Esophagus muscularis mucosa (tissue), 4 donors: ENCODE measurements at regions not wholly inside any gene's neighbourhood (a gene's known extent, or its start where the extent isn't known, plus 50 kb on each side); places are given as distances from the start of the nearest gene placed in this dataset.

ENCODE experiments used
- DNase-seq: peaks from one replicate; pipeline ENCODE4 v3.0.0-alpha.2; 2017; ENCODE audit errors: extremely low spot score
- H3K27ac ChIP-seq, 4 donors: fragments of 200-600 bp; sonication (generic); replicated peaks in 1 of 4; 1 replicate in 3 of 4; 2 replicates in 1 of 4; pipeline ENCODE4 v1.5.1; 2016 to 2019; ENCODE audit warnings: mild to moderate bottlenecking in 1 of 4
- H3K27me3 ChIP-seq, 4 donors: fragments of 200-600 bp; sonication (generic); one replicate each; pipeline versions ENCODE4 v1.5.1 to v1.6.0; 2016 to 2019
- H3K36me3 ChIP-seq, 4 donors: fragments of 200-600 bp; sonication (generic); one replicate each; pipeline ENCODE4 v1.5.1; 2016 to 2019
- H3K4me1 ChIP-seq, 4 donors: fragments of 200-600 bp; sonication (generic); one replicate each; pipeline ENCODE4 v1.5.1; 2016 to 2019
- H3K4me3 ChIP-seq, 4 donors: fragments of 200-600 bp; sonication (generic); 1 replicate in 2 of 4; 2 replicates in 2 of 4; pipeline ENCODE4 v1.5.1; 2016 to 2019; ENCODE audit warnings: mild to moderate bottlenecking in 4 of 4, moderate library complexity in 1 of 4
- H3K9me3 ChIP-seq, 4 donors: fragments of 200-600 bp; sonication (generic); 1 replicate in 3 of 4; 2 replicates in 1 of 4; pipeline ENCODE4 v1.5.1; 2016 to 2019
- EP300 ChIP-seq: sonication (generic); formaldehyde crosslinking; IDR thresholded peaks from one replicate; pipeline ENCODE4 v1.6.1; 2017; ENCODE audit warnings: antibody characterized with exemption
- POLR2A ChIP-seq: fragments of 450-650 bp; IDR thresholded peaks from one replicate; pipeline ENCODE4 v1.6.1; 2017; ENCODE audit warnings: antibody characterized with exemption, moderate library complexity, mild to moderate bottlenecking, low read depth
- POLR2AphosphoS5 ChIP-seq, 2 donors: sonication (generic); formaldehyde crosslinking; IDR thresholded peaks; one replicate each; pipeline ENCODE4 v1.6.1; 2017; ENCODE audit warnings: antibody characterized with exemption in 2 of 2
- WGBS: methylation state at CpG from one replicate; pipeline ENCODE4 v1.1.5; 2018; 5-methylcytosine and 5-hydroxymethylcytosine counted together
- intact Hi-C: fragments of 100-400 bp; cut with DNase I; formaldehyde crosslinking; loops from one replicate; pipeline ENCODE4 v1.15.1; 2023
- TF ChIP-seq, protein P1 (sequence below), 3 experiments: fragments of 200-600 bp in 2 of 3; fragments of 450-650 bp in 1 of 3; sonication (generic) in 2 of 3; IDR thresholded peaks; one replicate each; pipeline ENCODE4 v1.5.1; 2017 to 2019; ENCODE audit warnings: antibody characterized with exemption in 3 of 3, mild to moderate bottlenecking in 2 of 3, moderate library complexity in 1 of 3

DNA sequence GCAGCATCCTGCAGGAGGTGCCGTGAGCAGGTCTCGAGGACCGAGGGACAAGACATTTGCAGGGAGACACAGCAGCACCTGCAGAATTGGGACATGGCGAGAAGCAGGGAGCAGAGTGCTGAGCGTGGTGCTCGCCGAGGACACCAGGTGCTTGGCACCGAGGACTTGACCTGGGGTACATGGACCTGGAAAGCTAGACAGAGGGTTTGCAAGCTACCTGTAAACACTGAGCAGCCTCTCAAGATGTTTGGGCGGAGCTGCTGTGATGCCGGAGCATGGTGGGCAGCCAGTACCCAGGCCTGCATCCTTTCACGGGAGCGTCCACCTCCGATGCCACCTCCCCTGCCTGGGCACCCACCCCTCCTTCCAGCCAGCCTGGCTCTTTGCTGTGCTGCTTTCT lies 773.2 kb downstream of the TBC1D22A start:
- peaks cover 0 to 10% (median 0%) of the 10 kb centered on the region in 4 donors for H3K27me3 ChIP-seq
- no peak overlapping the region for H3K27ac ChIP-seq
- 96% methylated on average over 13 of the region's 13 CpGs for WGBS
- intact Hi-C loops = no loop called here
- H3K9me3 ChIP-seq = peaks cover 0 to 10% (median 2%) of the 10 kb centered on the region in 4 donors
- no peak for TF ChIP-seq POLR2AphosphoS5 (IDR thresholded peaks at IDR 0.05)
- TF ChIP-seq, protein P1, sequence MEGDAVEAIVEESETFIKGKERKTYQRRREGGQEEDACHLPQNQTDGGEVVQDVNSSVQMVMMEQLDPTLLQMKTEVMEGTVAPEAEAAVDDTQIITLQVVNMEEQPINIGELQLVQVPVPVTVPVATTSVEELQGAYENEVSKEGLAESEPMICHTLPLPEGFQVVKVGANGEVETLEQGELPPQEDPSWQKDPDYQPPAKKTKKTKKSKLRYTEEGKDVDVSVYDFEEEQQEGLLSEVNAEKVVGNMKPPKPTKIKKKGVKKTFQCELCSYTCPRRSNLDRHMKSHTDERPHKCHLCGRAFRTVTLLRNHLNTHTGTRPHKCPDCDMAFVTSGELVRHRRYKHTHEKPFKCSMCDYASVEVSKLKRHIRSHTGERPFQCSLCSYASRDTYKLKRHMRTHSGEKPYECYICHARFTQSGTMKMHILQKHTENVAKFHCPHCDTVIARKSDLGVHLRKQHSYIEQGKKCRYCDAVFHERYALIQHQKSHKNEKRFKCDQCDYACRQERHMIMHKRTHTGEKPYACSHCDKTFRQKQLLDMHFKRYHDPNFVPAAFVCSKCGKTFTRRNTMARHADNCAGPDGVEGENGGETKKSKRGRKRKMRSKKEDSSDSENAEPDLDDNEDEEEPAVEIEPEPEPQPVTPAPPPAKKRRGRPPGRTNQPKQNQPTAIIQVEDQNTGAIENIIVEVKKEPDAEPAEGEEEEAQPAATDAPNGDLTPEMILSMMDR (IDR thresholded peaks at IDR 0.05) = no peak
- no peak for TF ChIP-seq POLR2A
- no peak for TF ChIP-seq EP300
- DNase-seq = no peak
- peaks cover 0 to 17% (median 15%) of the 10 kb centered on the region in 4 donors for H3K4me1 ChIP-seq
- H3K4me3 ChIP-seq = no peak overlapping the region
- no peaks in the 10 kb centered on the region for H3K36me3 ChIP-seq

DNA sequence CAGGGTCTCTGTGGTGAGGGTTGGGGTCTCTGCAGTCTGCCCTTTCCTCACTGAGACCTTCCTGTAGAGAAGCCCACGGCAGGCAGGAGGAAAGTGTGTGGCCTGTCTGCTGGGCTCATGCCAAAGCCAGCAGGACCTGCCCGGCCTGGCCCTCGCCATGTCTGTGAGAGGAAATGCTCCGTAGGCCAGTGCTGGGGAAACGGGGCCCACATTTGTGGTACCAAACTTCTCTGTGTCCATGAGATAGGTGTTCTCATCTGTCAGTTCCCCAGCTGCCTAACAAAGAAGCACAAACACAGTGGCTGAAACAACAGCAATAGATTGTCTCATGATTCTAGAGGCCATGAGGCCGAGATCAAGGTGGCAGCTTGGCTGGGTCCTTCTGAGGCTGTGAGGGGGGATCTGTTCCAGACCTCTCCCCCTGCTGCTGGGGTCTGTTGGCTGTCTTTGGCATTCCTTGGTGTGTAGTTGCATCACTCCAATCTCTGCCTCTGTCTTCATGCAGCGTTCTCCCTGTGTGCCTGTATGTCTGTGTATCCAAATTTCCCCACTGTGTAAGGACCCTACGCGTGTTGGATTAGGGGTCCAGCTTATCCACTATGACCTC lies 772.5 kb downstream of the TBC1D22A start:
- H3K36me3 ChIP-seq = no peaks in the 10 kb centered on the region
- peaks cover 0 to 10% (median 2%) of the 10 kb centered on the region in 4 donors for H3K9me3 ChIP-seq
- DNase-seq = peak; percentile 89
- TF ChIP-seq, protein P1 (IDR thresholded peaks at IDR 0.05) = no peak
- TF ChIP-seq EP300 (no peak), POLR2A (no peak), POLR2AphosphoS5 (IDR thresholded peaks at IDR 0.05) (no peak)
- H3K4me1 ChIP-seq = peaks cover 0 to 17% (median 15%) of the 10 kb centered on the region in 4 donors
- WGBS = 56% methylated on average over 9 of the region's 9 CpGs
- H3K4me3 ChIP-seq = no peak overlapping the region
- intact Hi-C loops = no loop called here
- H3K27ac ChIP-seq = peak overlapping the region in 2 of 4 donors; percentile 40 to 50
- H3K27me3 ChIP-seq = peaks cover 0 to 9% (median 0%) of the 10 kb centered on the region in 4 donors

DNA sequence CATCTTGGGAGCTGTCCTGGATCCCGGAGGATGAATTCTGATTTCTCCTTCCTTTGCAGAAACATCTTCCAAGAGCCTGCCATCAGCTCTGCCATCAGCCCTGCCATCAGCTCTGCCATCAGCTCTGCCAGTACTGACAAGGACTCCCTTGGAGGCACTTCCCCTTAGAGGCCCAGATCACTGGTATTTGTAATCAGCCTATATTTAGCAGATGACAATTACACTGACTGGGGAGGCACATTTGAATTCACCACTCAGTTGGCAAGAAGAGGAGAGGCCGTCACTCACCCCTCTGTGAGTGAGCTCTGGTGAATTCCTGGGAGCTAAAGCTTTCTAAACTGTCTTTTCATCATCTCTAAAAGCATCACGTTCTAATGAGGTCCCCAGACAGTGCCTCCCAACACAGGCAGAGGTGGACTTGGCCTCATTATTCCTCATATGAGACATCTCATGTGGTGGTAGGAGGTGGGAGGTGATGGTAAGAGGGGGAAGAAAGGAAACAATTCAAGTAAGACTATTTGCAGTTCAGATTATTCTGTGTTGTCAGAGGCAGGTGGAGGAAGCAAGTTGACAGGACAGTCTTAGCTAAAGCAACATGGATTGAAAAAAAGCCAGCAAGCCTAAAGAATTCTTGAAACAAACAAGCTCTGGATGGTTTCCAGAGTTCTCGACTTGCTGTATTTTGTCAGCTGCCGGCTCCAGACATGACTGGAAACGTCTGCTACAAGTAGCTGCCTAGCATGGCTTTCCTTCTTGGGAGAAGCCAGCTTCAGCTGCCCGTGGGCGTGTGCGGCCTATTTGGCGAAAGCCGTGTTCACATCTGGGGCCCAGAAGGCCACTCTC lies 771.7 kb downstream of the TBC1D22A start:
- Histone ChIP-seq H3K27me3 (peaks cover 0 to 2% (median 0%) of the 10 kb centered on the region in 4 donors), H3K36me3 (no peaks in the 10 kb centered on the region), H3K4me1 (peaks cover 0 to 17% (median 15%) of the 10 kb centered on the region in 4 donors), H3K9me3 (peaks cover 0 to 10% (median 2%) of the 10 kb centered on the region in 4 donors), H3K4me3 (no peak overlapping the region), H3K27ac (peak overlapping the region in 2 of 4 donors; percentile 40 to 50)
- TF ChIP-seq, protein P1 (IDR thresholded peaks at IDR 0.05) = no peak
- TF ChIP-seq POLR2AphosphoS5 (IDR thresholded peaks at IDR 0.05) (peak in 1 of 2 donors; percentile 23), POLR2A (no peak)
- WGBS = 26% methylated on average over 9 of the region's 11 CpGs
- intact Hi-C loops = no loop called here
- DNase-seq = peak; percentile 89

DNA sequence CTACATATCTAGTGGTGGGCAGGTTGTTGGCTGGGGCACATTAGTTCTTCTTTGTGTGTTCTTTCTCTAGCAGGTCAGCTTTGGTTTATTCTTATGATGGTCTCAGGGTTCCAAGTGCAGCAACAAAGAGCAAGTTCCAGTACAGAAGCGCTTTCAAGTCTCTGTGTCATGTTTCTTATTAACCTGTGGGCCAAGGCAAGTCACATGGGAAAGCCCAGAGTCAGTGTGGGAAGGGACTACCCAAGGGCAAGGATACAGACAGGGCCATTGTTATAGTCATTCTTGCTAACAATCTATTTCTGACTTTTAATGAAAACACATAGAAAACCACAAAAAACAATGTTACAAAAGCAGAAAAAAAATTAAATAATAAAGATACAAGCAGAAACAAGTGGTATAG lies 754.6 kb downstream of the TBC1D22A start:
- 62% methylated on average over 1 of the region's 1 CpG for WGBS
- Histone ChIP-seq H3K27ac (no peak overlapping the region), H3K9me3 (no peaks in the 10 kb centered on the region), H3K36me3 (no peaks in the 10 kb centered on the region), H3K27me3 (peaks cover 0 to 3% (median 0%) of the 10 kb centered on the region in 4 donors), H3K4me1 (no peaks in the 10 kb centered on the region), H3K4me3 (no peak overlapping the region)
- DNase-seq = no peak
- intact Hi-C loops = no loop called here
- TF ChIP-seq POLR2AphosphoS5 (IDR thresholded peaks at IDR 0.05) (no peak), POLR2A (no peak), EP300 (no peak)
- TF ChIP-seq, protein P1 (IDR thresholded peaks at IDR 0.05) = no peak
